K562 (cell line): ENCODE measurements at regions not wholly inside any gene's neighbourhood (a gene's known extent, or its start where the extent isn't known, plus 50 kb on each side); places are given as distances from the start of the nearest gene placed in this dataset.

ENCODE experiments used
- ELK3 ChIP-seq: fragments of 450-650 bp; formaldehyde crosslinking; IDR thresholded peaks from 2 replicates; pipeline ENCODE4 v1.4.0; 2020; ENCODE audit warnings: mild to moderate bottlenecking
- HDAC6 ChIP-seq: IDR thresholded peaks from 2 replicates; pipeline ENCODE4 v1.6.1; 2012; ENCODE audit warnings: low read depth, mild to moderate bottlenecking, control low read depth, inconsistent platforms, low read length, moderate library complexity
- TBP ChIP-seq: optimal IDR thresholded peaks from 2 replicates; pipeline ENCODE3; 2011; ENCODE audit warnings: low read depth, low read length, improper control_type of control experiment
- ZEB2 ChIP-seq: fragments of 450-650 bp; IDR thresholded peaks from 2 replicates; pipeline ENCODE4 v1.6.1; 2016

GRCh38 chr13:50224534-50224933, 209.3 kb downstream of the KCNRG start:
- no peak for TF ChIP-seq HDAC6
- no peak for TF ChIP-seq TBP
- no peak for TF ChIP-seq ELK3 (CRISPR knock-in tag)
- TF ChIP-seq ZEB2 = no peak
